ENCODE measurements at regions not wholly inside any gene's neighbourhood (a gene's known extent, or its start where the extent isn't known, plus 50 kb on each side); places are given as distances from the start of the nearest gene placed in this dataset.

- H3K27me3 ChIP-seq (replicated peaks; ENCODE audit: control insufficient read depth, insufficient read depth, low read length) = no peaks in the 10 kb centered on the region; the same call in none of the 2 replicates
- TF ChIP-seq CTCF (IDR thresholded peaks at IDR 0.05; ENCODE audit: insufficient read depth, low read length, poor library complexity, severe bottlenecking) = no peak
- H3K4me3 ChIP-seq (replicated peaks; ENCODE audit: low read depth, low read length) = no peak overlapping the region
- DNase-seq (ENCODE audit: extremely low read depth, insufficient read length) = no peak
- no peaks in the 10 kb centered on the region for H3K36me3 ChIP-seq (ENCODE audit: control insufficient read depth, insufficient read depth, low read length)
These were observed 122.8 kb downstream of the CEBPB start for GRCh38 chr20:50313522-50313820.

- no peaks in the 10 kb centered on the region for H3K36me3 ChIP-seq (ENCODE audit: control insufficient read depth, insufficient read depth, low read length)
- H3K4me3 ChIP-seq (replicated peaks; ENCODE audit: low read depth, low read length) = no peak overlapping the region
- TF ChIP-seq CTCF (IDR thresholded peaks at IDR 0.05; ENCODE audit: insufficient read depth, low read length, poor library complexity, severe bottlenecking) = no peak
- H3K27me3 ChIP-seq (replicated peaks; ENCODE audit: control insufficient read depth, insufficient read depth, low read length) = no peaks in the 10 kb centered on the region; the same call in none of the 2 replicates
- no peak for DNase-seq (ENCODE audit: extremely low read depth, insufficient read length)
These were observed 123.4 kb downstream of the CEBPB start for GRCh38 chr20:50313827-50314677.

GRCh38 chr20:50314678-50315335 lies 124.2 kb downstream of the CEBPB start:
- TF ChIP-seq CTCF (IDR thresholded peaks at IDR 0.05; ENCODE audit: insufficient read depth, low read length, poor library complexity, severe bottlenecking) = no peak
- H3K4me3 ChIP-seq (replicated peaks; ENCODE audit: low read depth, low read length) = no peak overlapping the region
- no peaks in the 10 kb centered on the region; the same call in none of the 2 replicates for H3K27me3 ChIP-seq (replicated peaks; ENCODE audit: control insufficient read depth, insufficient read depth, low read length)
- DNase-seq (ENCODE audit: extremely low read depth, insufficient read length) = no peak
- H3K36me3 ChIP-seq (ENCODE audit: control insufficient read depth, insufficient read depth, low read length) = no peaks in the 10 kb centered on the region

- no peak overlapping the region for H3K4me3 ChIP-seq (replicated peaks; ENCODE audit: low read depth, low read length)
- no peaks in the 10 kb centered on the region for H3K36me3 ChIP-seq (ENCODE audit: control insufficient read depth, insufficient read depth, low read length)
- no peak for DNase-seq (ENCODE audit: extremely low read depth, insufficient read length)
- no peaks in the 10 kb centered on the region; the same call in none of the 2 replicates for H3K27me3 ChIP-seq (replicated peaks; ENCODE audit: control insufficient read depth, insufficient read depth, low read length)
- no peak for TF ChIP-seq CTCF (IDR thresholded peaks at IDR 0.05; ENCODE audit: insufficient read depth, low read length, poor library complexity, severe bottlenecking)
These were observed 125.2 kb downstream of the CEBPB start for GRCh38 chr20:50315586-50316551.

GRCh38 chr20:50317116-50317515 lies 126.5 kb downstream of the CEBPB start:
- no peak for TF ChIP-seq CTCF (IDR thresholded peaks at IDR 0.05; ENCODE audit: insufficient read depth, low read length, poor library complexity, severe bottlenecking)
- no peaks in the 10 kb centered on the region for H3K36me3 ChIP-seq (ENCODE audit: control insufficient read depth, insufficient read depth, low read length)
- DNase-seq (ENCODE audit: extremely low read depth, insufficient read length) = no peak
- H3K4me3 ChIP-seq (replicated peaks; ENCODE audit: low read depth, low read length) = no peak overlapping the region
- H3K27me3 ChIP-seq (replicated peaks; ENCODE audit: control insufficient read depth, insufficient read depth, low read length) = no peaks in the 10 kb centered on the region; the same call in none of the 2 replicates
